ENCODE measurements at regions not wholly inside any gene's neighbourhood (a gene's known extent, or its start where the extent isn't known, plus 50 kb on each side); places are given as distances from the start of the nearest gene placed in this dataset.

GRCh38 chr10:61822781-61823230, 78.7 kb upstream of the ARID5B start:
- Histone ChIP-seq H4K20me1 (ENCODE audit: control insufficient read depth, extremely low read depth, insufficient read depth, low read length) (no peaks in the 10 kb centered on the region), H3K4me2 (ENCODE audit: control insufficient read depth, extremely low read depth, insufficient read depth, low read depth, low read length) (no peak overlapping the region)
- dilution Hi-C loops (cut with MboI; ENCODE audit: extremely low pct_ligation_motif_present, low sequenced_read_pairs) = no loop called here

GRCh38 chr10:61825001-61825400, 76.5 kb upstream of the ARID5B start:
- H3K9ac ChIP-seq (ENCODE audit: control insufficient read depth, extremely low read depth, insufficient read depth, low read length) = no peak overlapping the region
- no peaks in the 10 kb centered on the region for H3K9me3 ChIP-seq (ENCODE audit: control insufficient read depth, low read depth, low read length)
- FAIRE-seq (no peak), DNase-seq (ENCODE audit: low read depth, low spot score) (no peak)
- H2AFZ ChIP-seq (ENCODE audit: control insufficient read depth, low read length) = peak overlapping the region; percentile 25
- H3K4me1 ChIP-seq (ENCODE audit: control insufficient read depth, extremely low read depth, insufficient read depth, low read length) = no peaks in the 10 kb centered on the region
- H3K4me3 ChIP-seq (ENCODE audit: control insufficient read depth in 2 of 3, extremely low read depth in 1 of 3, insufficient read depth in 2 of 3, low read depth in 1 of 3, low read length in 3 of 3) = no peak overlapping the region
- dilution Hi-C loops (cut with MboI; ENCODE audit: extremely low pct_ligation_motif_present, low sequenced_read_pairs) = no loop called here
- no peaks in the 10 kb centered on the region for H3K27me3 ChIP-seq (ENCODE audit: control insufficient read depth, extremely low read depth, insufficient read depth, low read length)
- H3K4me2 ChIP-seq (ENCODE audit: control insufficient read depth, extremely low read depth, insufficient read depth, low read depth, low read length) = no peak overlapping the region
- TF ChIP-seq EZH2 (IDR thresholded peaks at IDR 0.05; ENCODE audit: low read length) (no peak), CTCF (optimal IDR thresholded peaks at IDR 0.05 in 1 of 3, IDR thresholded peaks at IDR 0.05 in 1 of 3, conservative IDR thresholded peaks at IDR 0.05 in 1 of 3; ENCODE audit: extremely low read depth in 1 of 3, insufficient read depth in 2 of 3, low read length in 3 of 3) (no peak)
- H3K36me3 ChIP-seq (ENCODE audit: control insufficient read depth in 2 of 2, extremely low read depth in 1 of 2, insufficient read depth in 2 of 2, low read length in 2 of 2) = no peaks in the 10 kb centered on the region
- H3K9me1 ChIP-seq (ENCODE audit: control insufficient read depth, extremely low read depth, insufficient read depth, low read length) = no peaks in the 10 kb centered on the region
- no peaks in the 10 kb centered on the region for H3K79me2 ChIP-seq (ENCODE audit: control insufficient read depth, insufficient read depth, low read length)
- H4K20me1 ChIP-seq (ENCODE audit: control insufficient read depth, extremely low read depth, insufficient read depth, low read length) = no peaks in the 10 kb centered on the region
- H3K27ac ChIP-seq (ENCODE audit: control insufficient read depth, insufficient read depth, low read length) = no peak overlapping the region

More at GRCh38 chr10:61822781-61823230, 78.7 kb upstream of the ARID5B start:
- no peaks in the 10 kb centered on the region for H3K9me3 ChIP-seq (ENCODE audit: control insufficient read depth, low read depth, low read length)
- no peaks in the 10 kb centered on the region for H3K79me2 ChIP-seq (ENCODE audit: control insufficient read depth, insufficient read depth, low read length)
- H2AFZ ChIP-seq (ENCODE audit: control insufficient read depth, low read length) = no peak overlapping the region
- H3K4me3 ChIP-seq (ENCODE audit: control insufficient read depth in 2 of 3, extremely low read depth in 1 of 3, insufficient read depth in 2 of 3, low read depth in 1 of 3, low read length in 3 of 3) = no peak overlapping the region
- no peak overlapping the region for H3K27ac ChIP-seq (ENCODE audit: control insufficient read depth, insufficient read depth, low read length)
- no peak overlapping the region for H3K9ac ChIP-seq (ENCODE audit: control insufficient read depth, extremely low read depth, insufficient read depth, low read length)
- no peaks in the 10 kb centered on the region for H3K27me3 ChIP-seq (ENCODE audit: control insufficient read depth, extremely low read depth, insufficient read depth, low read length)
- no peaks in the 10 kb centered on the region for H3K9me1 ChIP-seq (ENCODE audit: control insufficient read depth, extremely low read depth, insufficient read depth, low read length)
- H3K4me1 ChIP-seq (ENCODE audit: control insufficient read depth, extremely low read depth, insufficient read depth, low read length) = no peaks in the 10 kb centered on the region
- no peaks in the 10 kb centered on the region for H3K36me3 ChIP-seq (ENCODE audit: control insufficient read depth in 2 of 2, extremely low read depth in 1 of 2, insufficient read depth in 2 of 2, low read length in 2 of 2)
- DNase-seq (ENCODE audit: low read depth, low spot score) = no peak
- no peak for FAIRE-seq
- TF ChIP-seq CTCF (optimal IDR thresholded peaks at IDR 0.05 in 1 of 3, IDR thresholded peaks at IDR 0.05 in 1 of 3, conservative IDR thresholded peaks at IDR 0.05 in 1 of 3; ENCODE audit: extremely low read depth in 1 of 3, insufficient read depth in 2 of 3, low read length in 3 of 3) (no peak), EZH2 (IDR thresholded peaks at IDR 0.05; ENCODE audit: low read length) (no peak)
